ENCODE measurements at regions not wholly inside any gene's neighbourhood (a gene's known extent, or its start where the extent isn't known, plus 50 kb on each side); places are given as distances from the start of the nearest gene placed in this dataset.
"Not testable (repeated sequence)": the region's sequence is repeated elsewhere in the genome, so short reads cannot be mapped to it uniquely, and the experiment has no call there.

GRCh38 chr1:61028136-61028535 lies 54.2 kb upstream of the NFIA start:
- TF ChIP-seq POLR2A (IDR thresholded peaks at IDR 0.05; ENCODE audit: low read depth, low read length), result no peak
- FAIRE-seq (no peak), DNase-seq (ENCODE audit: insufficient read length, low spot score) (no peak)

GRCh38 chr1:61018068-61018467 lies 64.3 kb upstream of the NFIA start:
- not testable (repeated sequence) for DNase-seq (ENCODE audit: insufficient read length, low spot score)

GRCh38 chr1:61017651-61018050 lies 64.7 kb upstream of the NFIA start:
- FAIRE-seq, result no peak
- no peak for TF ChIP-seq POLR2A (IDR thresholded peaks at IDR 0.05; ENCODE audit: low read depth, low read length)
- no peak for DNase-seq (ENCODE audit: insufficient read length, low spot score)

More at GRCh38 chr1:61018068-61018467, 64.3 kb upstream of the NFIA start:
- FAIRE-seq, result not testable (repeated sequence)

DNA sequence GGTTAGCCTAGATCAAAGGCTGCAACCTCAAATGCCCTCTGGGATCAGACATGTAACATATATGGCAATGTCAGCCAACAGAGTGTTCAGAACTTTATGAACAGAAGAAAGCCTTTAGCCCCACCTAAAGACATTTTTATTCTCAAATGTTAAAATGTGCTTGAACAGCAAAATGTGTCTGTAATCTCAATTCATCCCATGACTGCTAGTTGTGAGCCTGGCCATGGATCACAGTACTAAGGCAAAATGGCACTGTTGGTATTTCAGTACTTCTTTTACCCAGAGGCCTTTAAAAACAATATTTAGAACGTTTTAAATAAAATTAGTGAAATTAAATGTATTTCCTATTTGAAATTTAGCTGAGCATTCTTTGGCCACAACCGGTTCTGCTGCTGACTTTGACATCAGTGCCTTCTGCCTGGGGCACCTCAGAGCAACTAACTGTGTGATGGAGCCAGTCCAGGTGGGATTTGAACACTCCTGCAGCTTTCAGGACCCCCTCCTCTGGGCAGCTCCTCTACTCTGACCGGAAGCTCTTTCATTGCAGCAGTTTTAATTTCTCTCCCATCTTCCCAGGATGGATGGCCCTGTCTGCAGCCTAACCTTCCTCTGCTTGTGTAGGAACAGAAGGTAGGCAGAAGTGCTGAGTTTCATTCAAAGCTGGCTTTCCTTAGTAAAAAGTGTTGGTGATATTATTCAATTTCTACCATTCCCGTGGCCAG lies 68.3 kb upstream of the NFIA start:
- no peak for FAIRE-seq
- no peak for TF ChIP-seq POLR2A (IDR thresholded peaks at IDR 0.05; ENCODE audit: low read depth, low read length)

GRCh38 chr1:61013189-61013945 lies 69.0 kb upstream of the NFIA start:
- no peak for FAIRE-seq
- no peak for DNase-seq (ENCODE audit: insufficient read length, low spot score)
- no peak for TF ChIP-seq POLR2A (IDR thresholded peaks at IDR 0.05; ENCODE audit: low read depth, low read length)

More for the DNA sequence above, 68.3 kb upstream of the NFIA start:
- no peak for DNase-seq (ENCODE audit: insufficient read length, low spot score)

GRCh38 chr1:61012341-61012761 lies 70.0 kb upstream of the NFIA start:
- DNase-seq (ENCODE audit: insufficient read length, low spot score), result no peak
- TF ChIP-seq POLR2A (IDR thresholded peaks at IDR 0.05; ENCODE audit: low read depth, low read length), result no peak
- FAIRE-seq, result no peak

GRCh38 chr1:61011561-61012263 lies 70.6 kb upstream of the NFIA start:
- FAIRE-seq, result no peak
- TF ChIP-seq POLR2A (IDR thresholded peaks at IDR 0.05; ENCODE audit: low read depth, low read length), result no peak
- no peak for DNase-seq (ENCODE audit: insufficient read length, low spot score)

DNA sequence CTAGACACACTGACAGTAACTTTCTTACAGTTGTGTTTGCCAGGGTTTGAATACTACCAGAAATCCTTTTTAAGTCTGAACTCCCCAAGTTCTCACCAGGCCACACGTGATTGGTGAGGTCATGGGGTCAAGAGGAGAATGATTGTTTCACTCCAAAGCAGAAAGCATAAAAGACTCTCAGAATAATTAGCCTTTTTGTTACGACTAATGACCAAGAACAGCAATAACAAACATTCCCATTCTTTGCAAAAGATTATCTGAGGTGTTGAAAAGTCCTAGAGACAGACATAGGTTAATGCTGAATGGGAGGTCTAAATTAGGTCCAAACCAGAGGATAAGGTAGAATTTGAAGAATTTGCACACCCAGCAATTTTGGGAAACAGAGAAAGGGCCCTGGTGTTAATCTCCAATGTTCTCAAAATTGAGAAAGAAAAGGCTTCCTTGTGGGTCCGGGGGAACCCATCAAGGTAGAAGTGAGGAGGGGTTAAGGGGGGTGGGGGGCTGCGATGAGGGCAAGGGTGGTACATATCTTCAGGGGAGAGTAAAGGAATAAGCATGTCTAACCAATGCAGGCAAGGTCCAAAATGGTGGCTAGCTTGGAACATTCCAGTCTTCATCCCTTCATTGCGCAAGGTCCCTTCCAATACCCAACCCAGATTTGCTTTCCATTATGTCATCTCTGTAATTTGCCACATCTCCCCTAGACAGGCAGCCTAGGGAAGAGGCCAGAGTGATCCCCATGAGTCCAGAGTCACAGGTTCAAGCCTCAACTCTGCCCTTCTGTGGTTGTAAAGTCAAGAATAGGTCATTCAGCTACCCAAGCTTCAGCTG lies 74.6 kb upstream of the NFIA start:
- no peak for TF ChIP-seq POLR2A (IDR thresholded peaks at IDR 0.05; ENCODE audit: low read depth, low read length)
- FAIRE-seq (no peak), DNase-seq (ENCODE audit: insufficient read length, low spot score) (no peak)

DNA sequence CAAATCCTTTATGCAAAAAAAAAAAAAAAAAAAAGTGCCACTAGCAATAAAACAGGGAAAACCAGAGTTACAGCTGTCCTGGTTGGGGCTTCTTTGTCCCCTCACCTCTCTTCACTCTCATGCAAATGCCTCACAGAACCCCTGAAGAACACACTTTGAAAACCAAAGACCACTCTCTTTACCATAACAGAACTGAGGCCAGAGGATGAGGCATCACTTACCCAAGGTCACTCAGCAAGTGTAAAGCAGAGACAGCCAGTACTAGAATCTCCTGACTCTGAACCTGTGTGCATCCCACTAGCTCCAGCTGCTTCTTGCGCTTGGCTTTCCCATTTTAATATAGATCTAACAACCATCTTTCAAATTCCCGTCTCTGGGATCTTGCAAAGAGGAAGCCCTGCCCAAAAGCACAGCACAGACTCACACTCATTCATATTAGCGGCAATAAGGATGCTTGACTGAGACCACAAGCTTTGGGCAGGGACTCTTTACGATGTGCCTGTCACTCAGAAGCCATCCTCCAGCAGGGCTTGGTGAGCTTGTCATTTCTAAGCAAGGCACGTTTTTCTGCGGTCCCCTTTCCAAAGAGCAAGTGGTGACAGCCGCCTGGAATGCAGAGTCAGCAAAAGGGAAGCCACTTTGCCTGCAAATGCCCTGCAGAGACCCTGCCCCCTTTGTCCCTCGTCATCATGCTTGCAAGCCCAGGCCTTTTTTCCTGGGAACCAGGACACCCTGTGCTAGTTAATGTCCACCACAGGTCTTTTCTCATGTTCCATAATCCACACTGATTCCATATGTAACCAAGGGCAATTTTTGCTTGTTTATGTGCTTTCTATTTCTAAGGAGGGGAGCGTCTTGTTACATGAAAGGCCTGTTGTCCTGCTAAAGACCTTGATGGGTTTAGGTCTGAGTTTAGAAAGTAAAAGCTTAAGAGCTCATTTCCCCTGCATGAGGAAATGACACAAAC lies 76.5 kb upstream of the NFIA start:
- FAIRE-seq, result no peak
- TF ChIP-seq POLR2A (IDR thresholded peaks at IDR 0.05; ENCODE audit: low read depth, low read length), result no peak
- DNase-seq (ENCODE audit: insufficient read length, low spot score), result no peak

GRCh38 chr1:61004262-61005003 lies 77.9 kb upstream of the NFIA start:
- DNase-seq (ENCODE audit: insufficient read length, low spot score), result no peak
- no peak for TF ChIP-seq POLR2A (IDR thresholded peaks at IDR 0.05; ENCODE audit: low read depth, low read length)
- no peak for FAIRE-seq

DNA sequence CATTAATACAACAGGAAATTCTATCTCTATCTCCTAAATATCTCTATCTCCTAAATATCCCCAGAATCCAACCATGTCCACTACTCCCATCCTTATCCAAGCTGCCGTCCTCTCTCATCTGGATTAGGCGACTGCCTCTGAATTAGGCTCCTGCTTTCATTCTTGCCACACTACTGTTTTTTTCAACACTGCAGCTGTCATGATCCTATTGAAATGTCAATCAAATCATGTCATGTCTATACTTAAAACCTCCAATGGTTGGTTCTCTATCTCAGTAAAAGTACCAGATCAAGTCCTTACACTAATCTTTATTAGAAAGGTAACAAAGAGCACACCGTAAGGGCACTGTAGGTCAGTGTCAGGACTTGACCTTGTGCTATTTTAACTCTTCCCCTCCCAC lies 82.0 kb upstream of the NFIA start:
- DNase-seq (ENCODE audit: insufficient read length, low spot score) (no peak), FAIRE-seq (no peak)
- TF ChIP-seq POLR2A (IDR thresholded peaks at IDR 0.05; ENCODE audit: low read depth, low read length), result no peak

GRCh38 chr1:60998786-60999185 lies 83.6 kb upstream of the NFIA start:
- DNase-seq (ENCODE audit: insufficient read length, low spot score) (no peak), FAIRE-seq (no peak)
- TF ChIP-seq POLR2A (IDR thresholded peaks at IDR 0.05; ENCODE audit: low read depth, low read length), result no peak
